ENCODE measurements at regions not wholly inside any gene's neighbourhood (a gene's known extent, or its start where the extent isn't known, plus 50 kb on each side); places are given as distances from the start of the nearest gene placed in this dataset.
"Not testable (repeated sequence)": the region's sequence is repeated elsewhere in the genome, so short reads cannot be mapped to it uniquely, and the experiment has no call there.

- DNase-seq (ENCODE audit: low read depth), result no peak
These were observed 504.1 kb upstream of the CDIN1 start for GRCh38 chr15:36075333-36075732.

- no peak for DNase-seq (ENCODE audit: low read depth)
These were observed 500.4 kb upstream of the CDIN1 start for GRCh38 chr15:36079021-36079420.

GRCh38 chr15:36080759-36081158 is 498.7 kb upstream of the CDIN1 start:
- no peak for DNase-seq (ENCODE audit: low read depth)

GRCh38 chr15:36090286-36090946 is 489.0 kb upstream of the CDIN1 start:
- no peak for DNase-seq (ENCODE audit: low read depth)

GRCh38 chr15:36106640-36107335 is 472.6 kb upstream of the CDIN1 start:
- no peak for DNase-seq (ENCODE audit: low read depth)

- no peak for DNase-seq (ENCODE audit: low read depth)
These were observed 470.9 kb upstream of the CDIN1 start for GRCh38 chr15:36108541-36108940.

GRCh38 chr15:36109943-36110658 is 469.3 kb upstream of the CDIN1 start:
- DNase-seq (ENCODE audit: low read depth), result no peak

GRCh38 chr15:36110659-36110993 is 468.8 kb upstream of the CDIN1 start:
- no peak for DNase-seq (ENCODE audit: low read depth)

GRCh38 chr15:36117296-36117787 is 462.1 kb upstream of the CDIN1 start:
- no peak for DNase-seq (ENCODE audit: low read depth)

GRCh38 chr15:36126194-36126593 is 453.2 kb upstream of the CDIN1 start:
- no peak for DNase-seq (ENCODE audit: low read depth)

- no peak for DNase-seq (ENCODE audit: low read depth)
These were observed 448.6 kb upstream of the CDIN1 start for GRCh38 chr15:36130641-36131310.

GRCh38 chr15:36133742-36134141 is 445.7 kb upstream of the CDIN1 start:
- no peak for DNase-seq (ENCODE audit: low read depth)

- DNase-seq (ENCODE audit: low read depth), result no peak
These were observed 443.4 kb upstream of the CDIN1 start for GRCh38 chr15:36136049-36136448.

- DNase-seq (ENCODE audit: low read depth), result no peak
These were observed 426.5 kb upstream of the CDIN1 start for GRCh38 chr15:36152936-36153335.

- DNase-seq (ENCODE audit: low read depth), result no peak
These were observed 422.5 kb upstream of the CDIN1 start for GRCh38 chr15:36156879-36157427.

GRCh38 chr15:36160351-36160750 is 419.1 kb upstream of the CDIN1 start:
- DNase-seq (ENCODE audit: low read depth), result no peak

GRCh38 chr15:36161108-36161507 is 418.3 kb upstream of the CDIN1 start:
- no peak for DNase-seq (ENCODE audit: low read depth)

GRCh38 chr15:36161771-36162212 is 417.6 kb upstream of the CDIN1 start:
- DNase-seq (ENCODE audit: low read depth), result no peak

- DNase-seq (ENCODE audit: low read depth), result not testable (repeated sequence)
These were observed 415.4 kb upstream of the CDIN1 start for GRCh38 chr15:36163983-36164382.

GRCh38 chr15:36172955-36173354 is 406.5 kb upstream of the CDIN1 start:
- DNase-seq (ENCODE audit: low read depth), result no peak

GRCh38 chr15:36175186-36175740 is 404.2 kb upstream of the CDIN1 start:
- no peak for DNase-seq (ENCODE audit: low read depth)

GRCh38 chr15:36175741-36176291 is 403.6 kb upstream of the CDIN1 start:
- DNase-seq (ENCODE audit: low read depth), result no peak
